Fibroblast of skin of abdomen (primary cell): ENCODE measurements at regions not wholly inside any gene's neighbourhood (a gene's known extent, or its start where the extent isn't known, plus 50 kb on each side); places are given as distances from the start of the nearest gene placed in this dataset.

Experiments used
- DNase-seq: peaks from one replicate; pipeline ENCODE4 v3.0.0-alpha.2; 2013

DNA sequence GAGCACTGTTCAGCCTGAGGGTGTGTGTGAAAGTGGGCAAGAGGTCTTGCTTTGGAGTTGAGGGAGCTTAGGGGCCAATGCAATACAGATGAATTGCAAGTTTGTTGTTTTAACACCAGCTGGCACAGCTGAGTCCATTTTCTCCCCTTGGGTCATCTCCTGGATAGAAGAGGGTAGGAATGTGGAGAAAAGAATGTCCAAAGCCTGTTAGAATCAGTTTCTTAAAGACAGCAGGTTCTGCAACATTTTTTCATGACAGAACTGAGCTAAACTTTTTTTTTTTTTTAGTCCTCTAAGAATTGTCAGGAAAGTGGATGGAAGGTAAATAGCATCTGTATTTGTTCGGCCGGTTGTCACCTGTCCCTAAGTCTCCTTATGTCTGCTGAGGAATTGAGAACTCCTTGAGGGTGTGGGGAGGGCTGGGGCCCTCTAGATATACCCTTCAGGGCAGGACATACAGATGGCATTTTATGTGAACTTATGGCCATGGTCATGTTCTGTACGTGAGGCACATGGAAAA lies 211.1 kb upstream of the CADM1 start:
- no peak for DNase-seq

DNA sequence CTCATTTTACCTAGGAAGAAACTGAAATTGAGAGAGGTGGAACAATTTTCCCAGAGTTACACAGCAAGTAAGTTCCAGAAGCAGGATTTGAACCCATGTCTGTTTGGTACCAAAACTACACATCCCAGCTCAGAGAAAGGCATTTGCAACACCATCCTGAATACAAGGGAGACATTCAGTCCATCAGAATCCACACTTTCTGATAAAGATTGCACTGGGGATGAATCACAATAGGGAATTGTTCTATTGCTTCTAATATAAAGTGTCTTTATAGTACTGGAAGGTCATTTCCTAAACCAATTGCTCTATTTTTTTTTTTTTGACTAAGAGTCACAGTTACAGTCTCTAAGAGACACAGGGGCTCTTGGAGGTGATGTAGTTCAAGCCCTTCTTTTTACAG lies 208.1 kb upstream of the CADM1 start:
- no peak for DNase-seq

DNA sequence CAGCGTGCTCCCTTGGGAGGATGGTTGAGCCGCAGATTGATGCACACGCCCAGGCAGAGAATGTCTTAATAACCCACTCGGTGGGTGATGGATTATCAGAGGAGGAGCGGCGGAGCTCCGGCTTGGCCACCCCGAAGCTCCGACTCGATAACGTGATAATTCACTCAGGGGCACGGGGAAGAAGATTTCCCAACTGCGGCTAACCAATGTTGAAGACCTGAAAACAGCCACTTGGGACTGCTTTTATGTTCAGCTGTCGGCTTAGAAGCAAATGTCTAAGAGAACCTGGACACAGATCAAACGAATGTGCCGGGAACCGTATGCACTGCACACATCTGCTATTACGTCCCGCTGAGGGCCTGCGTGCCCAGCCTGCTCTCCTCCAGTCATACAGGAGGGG lies 206.8 kb upstream of the CADM1 start:
- DNase-seq, result peak; percentile 61

DNA sequence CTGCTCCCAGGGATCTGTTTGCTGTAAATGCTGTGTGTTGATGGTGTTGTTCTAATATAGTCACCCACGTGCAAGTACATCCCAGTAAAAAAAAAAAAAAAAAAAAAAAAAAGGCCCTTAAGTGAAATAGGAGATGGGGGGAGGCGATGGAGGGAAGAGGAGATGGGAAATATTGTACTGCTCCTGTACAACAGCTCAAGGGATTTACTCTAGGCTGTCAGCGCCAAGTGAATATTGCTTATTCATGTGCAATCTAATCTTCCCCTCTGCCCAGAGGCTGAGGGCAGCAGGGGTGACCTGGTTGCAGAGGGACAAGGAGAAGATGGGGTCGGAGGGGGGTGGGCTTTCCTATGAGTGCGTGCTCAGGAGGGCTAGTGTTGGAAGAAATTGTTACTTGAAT lies 206.2 kb upstream of the CADM1 start:
- no peak for DNase-seq

DNA sequence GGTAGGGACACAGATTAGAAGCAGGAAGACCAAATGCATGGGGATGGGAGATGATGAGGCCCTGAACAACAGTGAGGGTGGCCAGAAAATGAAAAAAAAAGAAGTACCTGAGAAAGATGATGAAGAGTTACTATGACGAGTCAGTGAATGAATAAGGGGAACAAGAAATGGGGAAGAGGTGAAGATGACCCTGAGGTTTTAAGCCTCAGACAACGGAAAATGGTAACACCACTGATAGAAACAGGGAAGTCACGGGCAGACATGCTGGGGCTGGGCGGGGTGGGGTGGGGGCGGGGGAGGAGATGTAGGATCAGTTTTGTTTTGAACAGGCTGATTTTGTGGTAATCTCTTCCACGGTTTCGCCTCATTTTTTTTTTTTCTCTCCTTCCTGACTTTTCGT lies 205.1 kb upstream of the CADM1 start:
- DNase-seq, result no peak

DNA sequence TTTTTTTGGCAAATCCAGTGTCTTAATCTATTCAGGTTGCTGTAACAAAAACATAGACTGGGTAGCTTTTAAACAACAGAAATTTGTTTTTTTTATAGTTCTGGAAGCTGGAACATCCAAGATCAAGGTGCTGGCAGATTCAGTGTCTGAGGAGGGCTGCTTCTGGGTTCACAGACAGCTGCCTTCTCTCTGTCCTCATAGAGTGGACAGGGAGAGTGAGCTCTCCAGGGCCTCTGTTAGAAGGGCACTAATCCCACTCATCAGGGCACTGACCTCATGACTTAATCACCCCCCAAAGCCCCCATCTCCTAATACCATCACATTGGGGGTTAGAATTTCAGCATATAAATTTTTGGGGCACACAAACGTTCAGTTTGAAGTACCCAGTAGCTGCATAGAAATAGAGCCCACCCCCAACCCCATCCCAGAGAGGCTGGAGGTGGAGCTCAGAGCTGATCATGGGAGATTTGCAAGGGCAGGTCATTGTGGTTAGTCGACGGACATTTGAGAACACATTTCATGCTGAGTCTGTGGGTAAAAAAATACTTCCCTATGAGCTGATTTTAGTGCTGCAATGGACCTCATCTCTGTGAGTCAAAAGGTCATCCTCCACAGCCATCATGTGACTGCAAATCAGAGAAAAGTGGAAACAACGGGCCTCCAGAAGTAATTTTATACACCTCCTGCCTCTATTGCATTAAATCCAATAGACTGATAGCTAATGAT lies 203.1 kb upstream of the CADM1 start:
- DNase-seq, result no peak

DNA sequence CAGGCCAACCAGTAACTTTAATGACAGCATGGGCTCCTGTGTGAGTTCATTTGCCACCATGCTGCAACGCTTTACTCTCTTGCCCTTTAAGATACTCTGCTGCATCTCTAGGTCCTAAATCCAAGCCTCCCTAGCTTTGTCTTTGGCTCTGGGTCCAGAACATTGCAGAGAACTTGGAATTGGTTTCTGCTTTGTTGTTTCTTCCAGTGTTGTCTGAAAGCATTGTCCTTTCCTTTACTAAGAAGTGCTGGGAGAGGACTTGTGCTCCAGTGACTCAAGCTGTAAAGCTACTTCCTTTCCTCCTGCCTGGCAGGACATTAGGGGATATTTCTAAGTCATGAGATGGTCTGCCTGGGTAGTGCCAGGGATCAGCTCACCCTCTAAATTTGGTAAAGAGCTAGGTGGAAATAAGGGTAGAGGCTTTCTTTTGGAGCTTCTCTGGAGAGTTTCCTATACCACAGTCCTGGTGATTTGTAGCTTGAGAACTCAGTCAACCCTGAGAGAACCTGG lies 202.5 kb upstream of the CADM1 start:
- DNase-seq, result no peak

DNA sequence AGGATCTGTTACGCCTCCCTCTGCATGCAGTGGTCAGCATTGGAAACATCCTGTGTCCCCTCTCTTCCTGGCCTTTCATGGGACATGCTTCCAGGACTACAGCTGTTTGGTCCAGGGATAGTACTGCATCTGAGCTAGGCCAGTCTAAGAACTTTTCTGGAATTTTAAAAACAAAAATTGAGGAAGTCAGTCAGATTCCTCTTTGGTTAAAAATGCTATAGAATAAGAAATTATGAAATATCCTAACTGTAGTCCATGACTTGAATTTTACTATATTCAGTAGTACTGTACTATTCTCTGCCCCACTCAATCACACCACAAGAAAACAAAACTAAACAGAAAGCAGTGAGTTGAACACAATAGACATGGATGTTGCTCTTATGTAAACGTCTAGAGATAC lies 201.0 kb upstream of the CADM1 start:
- no peak for DNase-seq

DNA sequence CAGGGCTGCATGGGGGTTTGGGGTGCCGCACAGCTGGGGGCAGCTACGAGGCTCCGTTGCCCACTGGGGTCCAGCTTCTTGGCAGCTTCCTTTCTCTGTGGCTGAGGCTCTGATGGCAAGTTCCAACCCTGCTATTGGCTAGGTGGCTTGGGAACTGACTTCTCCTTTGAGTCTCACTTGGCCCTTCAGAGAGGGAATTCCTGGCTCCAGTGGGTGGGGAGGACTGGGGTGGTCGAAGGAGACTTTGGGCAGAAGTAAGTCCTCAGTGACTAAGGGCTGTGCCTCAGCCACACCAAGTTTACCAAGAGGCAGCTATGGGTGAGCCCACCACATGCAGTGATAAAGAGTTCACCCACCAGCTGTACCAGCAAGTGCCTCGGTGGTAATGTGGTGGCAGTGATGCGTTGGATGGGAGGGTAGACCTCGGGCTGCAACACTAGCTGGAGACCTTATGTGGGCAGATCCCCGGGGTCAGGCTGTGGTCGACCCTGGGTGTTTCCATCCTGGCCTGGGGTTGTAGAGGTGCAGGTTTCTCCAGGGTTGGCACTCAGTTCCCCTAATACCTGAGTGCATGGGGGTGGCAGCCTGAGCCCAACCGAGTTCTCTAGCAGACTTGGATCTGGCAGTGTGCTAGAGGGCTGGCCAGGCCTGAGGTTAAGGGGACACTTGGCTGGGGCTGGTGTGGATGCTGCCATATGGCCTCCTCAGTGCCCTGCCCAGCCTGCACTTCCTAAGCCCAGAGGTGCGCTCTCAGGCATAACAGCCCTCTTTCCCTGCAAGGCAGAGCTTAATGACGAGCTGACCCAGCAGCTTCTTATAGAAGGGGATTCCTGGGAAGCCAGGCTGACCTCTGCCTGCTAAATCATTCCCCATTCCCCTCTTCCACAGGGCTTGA lies 197.0 kb upstream of the CADM1 start:
- DNase-seq, result no peak

DNA sequence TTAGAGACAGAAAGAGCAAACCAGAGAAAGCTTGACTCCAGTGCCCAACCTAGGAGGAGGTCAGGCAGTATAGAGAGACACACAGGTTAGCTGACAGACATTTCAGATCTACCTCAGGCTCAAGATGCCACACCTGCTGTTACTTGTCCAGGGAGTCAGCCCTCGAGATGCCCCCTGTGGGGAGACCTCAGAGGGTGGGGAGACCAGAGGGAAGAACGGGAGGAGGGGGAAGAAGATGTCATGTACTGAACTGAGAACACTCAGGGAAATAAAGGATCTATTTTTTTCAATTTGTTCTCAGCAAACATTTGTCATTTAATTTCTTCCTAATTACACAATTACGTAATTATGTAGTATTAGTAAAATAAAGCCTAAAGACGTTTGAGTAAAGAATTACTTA lies 196.3 kb upstream of the CADM1 start:
- no peak for DNase-seq

DNA sequence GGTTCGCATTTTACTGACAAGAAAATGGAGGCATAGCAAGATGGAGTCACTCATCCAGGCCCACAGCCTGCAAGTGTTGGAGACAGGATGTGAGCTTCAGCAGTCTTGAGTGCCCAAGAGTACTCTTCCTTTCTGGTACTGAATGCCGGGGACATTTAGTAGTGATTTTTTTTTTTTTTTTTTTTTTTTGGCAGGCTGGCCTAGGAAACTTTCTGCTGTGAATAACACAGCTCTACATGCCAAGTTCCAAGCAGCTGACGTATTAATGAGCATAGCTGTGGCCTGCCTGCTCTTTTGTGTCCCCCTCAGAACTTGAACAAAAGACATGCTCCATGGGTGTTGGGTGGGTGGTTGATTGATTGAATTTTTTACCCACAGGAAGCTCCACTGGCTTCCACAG lies 195.5 kb upstream of the CADM1 start:
- peak; percentile 95 for DNase-seq

DNA sequence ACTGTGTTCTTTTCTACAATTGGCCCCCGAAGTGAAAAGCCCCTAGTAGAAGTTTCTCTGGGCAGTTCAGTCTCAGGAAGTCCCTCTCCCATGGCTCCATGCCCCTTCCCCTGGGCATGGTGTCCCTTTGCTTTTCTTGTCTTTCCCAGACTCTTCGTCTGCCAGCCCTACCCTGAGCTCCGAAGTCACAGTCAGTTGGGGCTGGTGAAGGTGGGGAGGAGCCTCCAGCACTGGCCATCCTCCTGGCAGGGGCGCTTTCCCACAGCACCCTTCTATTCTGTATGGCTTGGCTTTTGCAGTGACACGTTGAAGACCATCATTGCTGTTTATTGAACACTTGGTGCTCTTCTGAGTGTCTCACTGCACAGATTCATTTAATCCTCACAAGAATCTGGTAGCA lies 195.1 kb upstream of the CADM1 start:
- DNase-seq, result no peak

DNA sequence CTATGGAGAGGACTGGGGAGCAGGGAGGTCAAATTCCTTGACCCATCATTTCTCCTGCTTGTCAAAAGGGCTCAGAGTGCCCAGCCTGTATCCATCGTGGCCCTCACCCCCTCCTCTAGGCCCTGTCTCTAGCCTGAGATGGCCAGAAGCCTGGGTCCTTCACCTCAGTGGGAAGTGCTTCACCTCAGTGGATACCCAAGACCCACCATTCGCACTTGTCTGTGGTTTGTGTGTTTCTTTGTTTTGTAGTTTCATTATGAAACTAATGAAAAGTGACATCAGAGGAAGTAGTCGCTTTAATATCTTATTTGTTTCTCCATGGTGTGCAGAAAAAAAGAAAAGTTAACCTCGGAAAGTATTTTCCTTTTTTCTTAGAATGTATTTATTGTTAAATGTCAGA lies 194.0 kb upstream of the CADM1 start:
- DNase-seq, result no peak

DNA sequence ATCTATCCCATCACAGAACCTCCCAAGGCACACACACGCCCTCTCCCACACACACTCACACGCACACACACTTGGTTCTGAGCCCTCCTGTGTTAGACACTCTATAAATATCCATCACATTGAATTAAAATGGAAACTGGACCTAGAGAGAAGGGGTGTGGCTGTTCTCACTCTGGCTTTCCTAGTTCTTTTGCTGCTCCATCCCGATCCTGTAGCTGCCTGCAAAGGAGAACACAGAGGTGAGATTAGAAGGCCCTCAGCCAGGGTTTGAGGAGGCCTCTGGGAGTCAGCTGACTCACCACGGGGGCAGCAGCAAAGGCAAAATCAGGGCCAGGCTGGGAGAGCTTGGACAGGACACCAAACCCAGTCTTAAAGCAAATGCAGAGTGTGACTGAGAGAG lies 192.3 kb upstream of the CADM1 start:
- DNase-seq, result no peak

DNA sequence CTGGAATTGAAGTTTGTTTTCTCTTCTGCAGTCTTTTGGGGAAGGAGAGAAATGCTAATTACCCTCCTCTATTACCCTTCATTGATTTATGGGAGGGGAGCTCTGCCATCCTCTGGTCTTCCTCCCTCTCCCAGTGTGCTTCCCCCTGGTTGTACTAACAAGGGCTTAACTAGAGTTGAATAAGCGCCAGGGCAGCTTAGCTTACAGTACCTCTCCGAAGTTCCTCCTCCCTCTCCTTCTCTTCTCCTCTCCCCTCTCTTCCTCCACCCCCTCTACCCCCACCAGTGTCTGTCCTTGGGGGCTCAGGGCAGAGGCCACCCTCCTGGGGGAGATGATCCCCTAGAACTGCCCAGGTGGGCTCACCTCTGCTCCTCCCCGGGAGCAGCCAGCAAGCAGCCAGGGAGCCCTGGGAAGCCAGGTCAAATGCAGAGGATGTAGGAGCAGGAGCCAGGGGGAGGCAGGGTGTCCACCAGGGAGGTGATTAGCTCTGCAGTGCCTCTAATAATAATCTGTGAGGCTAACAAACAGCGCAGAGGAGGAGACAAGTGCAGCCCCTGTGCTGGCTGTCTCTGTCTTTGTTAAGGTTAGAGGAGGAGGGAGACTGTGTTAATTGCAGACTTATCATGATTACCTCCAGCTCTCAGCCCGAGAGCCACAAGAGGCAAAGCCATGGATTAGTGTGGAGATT lies 191.6 kb upstream of the CADM1 start:
- no peak for DNase-seq

DNA sequence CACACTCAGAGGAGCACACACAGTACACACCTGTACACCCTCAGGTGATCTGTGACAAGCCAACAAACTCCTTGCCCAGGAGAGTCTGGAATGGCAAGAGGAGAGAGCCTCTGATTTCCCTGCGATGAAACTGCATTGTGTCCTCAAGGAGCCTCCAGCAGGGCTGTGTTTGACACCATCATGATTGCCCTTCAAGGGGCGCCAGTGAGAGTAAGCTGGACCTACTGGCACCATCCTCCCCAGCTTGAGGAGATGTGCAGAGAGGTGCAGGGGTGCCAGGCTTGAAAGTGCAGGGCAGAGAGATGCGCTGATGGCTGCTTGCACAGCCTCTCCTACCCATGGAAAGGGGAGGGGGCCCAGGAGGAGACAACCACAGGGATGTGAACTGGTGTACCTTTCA lies 188.8 kb upstream of the CADM1 start:
- DNase-seq, result no peak

DNA sequence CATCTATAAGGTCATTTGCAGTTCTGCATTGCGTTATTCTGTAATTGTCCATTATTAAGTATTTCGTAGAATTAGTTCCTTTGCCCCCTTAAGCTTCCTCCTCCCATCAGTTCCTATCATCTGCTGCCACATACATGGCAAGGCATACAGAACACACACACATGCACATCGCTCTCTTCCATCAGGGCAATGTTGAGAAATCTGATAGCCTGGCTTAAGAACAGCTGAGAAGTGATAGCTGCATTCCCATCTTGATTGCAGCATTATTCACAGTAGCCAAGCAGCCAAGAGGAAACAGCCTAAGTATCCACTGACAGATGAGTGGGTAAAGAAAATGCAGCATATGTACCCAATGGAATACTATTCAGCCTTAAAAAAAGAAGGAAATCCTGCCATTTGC lies 186.8 kb upstream of the CADM1 start:
- DNase-seq, result no peak

DNA sequence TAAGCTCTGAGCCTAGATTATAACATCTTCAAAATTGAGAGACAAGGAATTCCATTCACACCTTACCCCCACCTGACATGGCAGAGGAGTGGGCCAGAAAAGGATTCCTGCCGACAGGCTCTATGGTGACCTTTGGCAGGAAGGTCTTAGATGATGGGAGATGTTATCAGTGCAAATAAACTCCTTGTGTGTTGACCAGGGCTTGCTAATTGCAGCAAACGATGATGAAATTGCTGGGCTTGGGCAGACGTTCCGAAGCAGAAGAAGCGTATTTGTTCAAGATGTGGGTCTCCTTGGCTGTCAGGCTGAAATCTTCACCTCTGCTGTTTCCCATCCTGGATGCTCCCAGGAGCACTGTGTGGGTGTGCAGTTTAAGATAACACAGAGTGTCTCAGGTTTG lies 183.7 kb upstream of the CADM1 start:
- no peak for DNase-seq

DNA sequence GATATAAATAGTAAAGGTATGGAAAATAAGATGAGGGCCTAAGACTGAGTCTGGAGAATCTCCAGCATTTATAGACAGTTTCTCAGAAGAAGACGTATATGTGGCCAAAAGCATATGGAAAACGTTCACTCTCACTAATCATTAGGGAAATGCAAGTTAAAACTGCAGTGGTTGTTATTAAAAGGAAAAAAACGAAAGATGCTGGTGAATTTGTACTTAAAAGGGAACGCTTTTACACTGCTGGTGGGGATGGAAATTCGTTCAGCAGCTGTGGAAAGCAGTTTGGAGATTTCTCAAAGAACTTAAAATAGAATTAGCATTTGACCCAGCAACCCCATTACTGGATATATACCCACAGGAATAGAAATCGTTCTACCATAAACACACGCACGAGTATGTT lies 180.5 kb upstream of the CADM1 start:
- no peak for DNase-seq

DNA sequence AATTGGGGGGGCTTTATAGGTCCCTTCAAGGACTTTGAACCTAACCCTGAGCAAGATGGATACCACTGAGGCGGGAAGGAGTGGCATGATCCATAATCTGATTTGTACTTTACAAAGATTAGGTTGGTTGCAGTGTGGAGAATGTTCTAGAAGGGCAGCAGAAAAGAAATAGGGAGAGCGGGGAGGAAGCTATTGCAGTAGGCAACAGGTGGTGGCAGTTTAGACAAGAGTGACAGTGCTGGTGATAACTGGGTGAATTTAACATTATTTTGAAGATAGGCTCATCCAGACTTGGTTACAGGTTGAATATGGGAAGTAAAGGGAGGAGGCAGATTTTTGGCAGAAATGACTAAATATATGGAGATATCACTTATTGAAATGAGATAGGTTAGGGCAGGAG lies 179.9 kb upstream of the CADM1 start:
- DNase-seq, result no peak

DNA sequence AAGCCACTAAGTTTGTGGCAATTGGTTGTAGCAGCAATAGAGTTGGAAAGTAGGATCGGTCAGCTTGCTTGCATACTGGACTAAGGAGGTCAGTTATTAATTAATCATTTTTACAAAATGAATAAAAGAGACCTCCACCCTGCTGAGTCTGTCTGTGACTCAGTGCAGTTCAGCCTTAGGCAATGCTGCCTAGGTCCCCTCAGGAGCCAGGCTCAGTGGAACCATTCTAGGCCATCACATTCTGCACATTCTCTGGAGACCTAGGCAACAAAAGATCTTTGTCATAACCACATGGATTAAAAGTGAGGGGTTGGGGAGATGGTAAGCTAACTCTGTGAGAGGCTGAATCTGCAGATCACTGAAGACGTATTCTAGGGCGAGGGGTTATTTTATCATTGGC lies 178.7 kb upstream of the CADM1 start:
- no peak for DNase-seq

DNA sequence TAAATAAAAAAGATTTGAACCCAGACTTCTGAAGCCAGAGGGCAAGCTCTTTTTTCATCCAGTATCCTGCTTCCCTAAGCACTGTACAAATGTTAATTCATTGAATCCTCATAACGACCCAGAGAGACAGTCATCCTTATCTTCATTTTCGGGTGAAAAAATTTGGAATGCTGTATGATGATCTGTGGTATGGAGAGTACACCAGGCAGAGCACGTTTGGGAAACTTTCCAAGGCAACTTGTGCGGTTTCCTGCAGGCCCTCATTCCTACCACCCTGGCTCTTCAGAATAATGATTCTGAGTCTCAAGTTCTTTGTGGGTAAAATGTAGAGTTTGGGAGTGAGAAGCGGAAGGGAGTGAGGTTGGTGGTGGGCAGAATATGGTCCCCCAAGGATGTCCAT lies 177.9 kb upstream of the CADM1 start:
- peak; percentile 81 for DNase-seq

DNA sequence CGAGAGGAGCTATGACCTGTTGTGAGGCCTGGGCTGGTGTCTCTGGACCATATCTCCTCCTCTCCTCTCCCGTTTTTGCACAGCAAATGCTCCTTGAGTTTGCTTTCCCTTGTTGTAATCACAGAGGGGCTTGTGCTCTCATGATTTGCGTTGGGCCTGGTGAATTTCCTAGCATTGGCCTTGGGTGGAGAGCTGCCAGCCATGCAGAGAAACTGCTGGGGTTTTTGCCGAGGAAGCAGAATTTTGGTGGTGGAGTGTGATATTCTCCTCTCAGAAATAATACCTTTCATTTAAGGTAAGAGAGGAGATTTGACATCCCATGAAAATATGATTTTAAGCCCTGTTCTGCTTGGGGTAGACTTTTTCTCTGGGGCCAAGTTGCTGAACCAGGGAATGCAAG lies 175.7 kb upstream of the CADM1 start:
- DNase-seq, result no peak
